Epithelial cell of esophagus (primary cell): ENCODE measurements at regions not wholly inside any gene's neighbourhood (a gene's known extent, or its start where the extent isn't known, plus 50 kb on each side); places are given as distances from the start of the nearest gene placed in this dataset.
"Not testable (repeated sequence)": the region's sequence is repeated elsewhere in the genome, so short reads cannot be mapped to it uniquely, and the experiment has no call there.

Source experiments
- DNase-seq: peaks from one replicate; pipeline ENCODE4 v3.0.0; 2010; ENCODE audit warnings: low read depth
- H3K4me3 ChIP-seq: 2 replicates; pipeline ENCODE4 v1.5.1; 2011; ENCODE audit warnings: mild to moderate bottlenecking, low read length, control low read depth
- CTCF ChIP-seq: IDR thresholded peaks from 2 replicates; pipeline ENCODE4 v1.5.1; 2011; ENCODE audit warnings: low read depth, mild to moderate bottlenecking, low read length, control low read depth, inconsistent platforms; ENCODE audit not compliant: insufficient read depth; ENCODE audit errors: missing control alignments

- no peak for DNase-seq
- H3K4me3 ChIP-seq = no peak overlapping the region
- no peak for TF ChIP-seq CTCF
Measured at GRCh38 chr2:241966647-241967466, 97.3 kb downstream of the RTP5 start.

GRCh38 chr2:241967467-241968144 lies 98.1 kb downstream of the RTP5 start:
- no peak for DNase-seq
- no peak for TF ChIP-seq CTCF
- no peak overlapping the region for H3K4me3 ChIP-seq

GRCh38 chr2:241968417-241968816 lies 98.9 kb downstream of the RTP5 start:
- H3K4me3 ChIP-seq = no peak overlapping the region
- no peak for TF ChIP-seq CTCF
- DNase-seq = no peak

- not testable (repeated sequence) for DNase-seq, H3K4me3 ChIP-seq
Measured at GRCh38 chr2:241969182-241969581, 99.7 kb downstream of the RTP5 start.

- TF ChIP-seq CTCF = no peak
- H3K4me3 ChIP-seq = no peak overlapping the region
- no peak for DNase-seq
Measured at GRCh38 chr2:241970716-241971115, 101.2 kb downstream of the RTP5 start.

GRCh38 chr2:241974096-241974495 lies 104.6 kb downstream of the RTP5 start:
- no peak overlapping the region for H3K4me3 ChIP-seq
- no peak for DNase-seq
- no peak for TF ChIP-seq CTCF

GRCh38 chr2:241974851-241975592 lies 105.5 kb downstream of the RTP5 start:
- no peak for TF ChIP-seq CTCF
- no peak for DNase-seq
- no peak overlapping the region for H3K4me3 ChIP-seq
